Thymus (tissue), 11 donors: ENCODE measurements at regions not wholly inside any gene's neighbourhood (a gene's known extent, or its start where the extent isn't known, plus 50 kb on each side); places are given as distances from the start of the nearest gene placed in this dataset.

Source experiments
- DNase-seq, 9 donors: peaks; one replicate each; pipeline ENCODE4 v3.0.0-alpha.2; 2013; ENCODE audit warnings: low spot score in 9 of 9, low read depth in 6 of 9, missing footprints in 1 of 9
- H3K27ac ChIP-seq, 2 donors: one replicate each; pipeline ENCODE4 v1.5.1; 2013; ENCODE audit warnings: control low read depth in 1 of 2, low read depth in 1 of 2, low read length in 1 of 2, mild to moderate bottlenecking in 1 of 2, moderate library complexity in 1 of 2
- H3K27me3 ChIP-seq, 2 donors: one replicate each; pipeline ENCODE4 v1.5.1; 2013; ENCODE audit warnings: low read length in 1 of 2; ENCODE audit not compliant: control insufficient read depth in 2 of 2, insufficient read depth in 1 of 2
- H3K36me3 ChIP-seq, 2 donors: one replicate each; pipeline ENCODE4 v1.5.1; 2013; ENCODE audit warnings: low read length in 1 of 2, mild to moderate bottlenecking in 1 of 2, moderate library complexity in 1 of 2; ENCODE audit not compliant: control insufficient read depth in 2 of 2, insufficient read depth in 2 of 2
- H3K4me1 ChIP-seq, 2 donors: one replicate each; pipeline ENCODE4 v1.5.1; 2013; ENCODE audit warnings: low read length in 2 of 2; ENCODE audit not compliant: control insufficient read depth in 2 of 2, insufficient read depth in 2 of 2
- H3K4me3 ChIP-seq, 2 donors: one replicate each; pipeline ENCODE4 v1.5.1; 2013; ENCODE audit warnings: low read length in 2 of 2, control low read depth in 1 of 2, mild to moderate bottlenecking in 1 of 2
- H3K9me3 ChIP-seq, 2 donors: one replicate each; pipeline ENCODE4 v1.5.1; 2013; ENCODE audit warnings: low read length in 1 of 2, mild to moderate bottlenecking in 1 of 2; ENCODE audit not compliant: control insufficient read depth in 2 of 2, insufficient read depth in 1 of 2
- WGBS: extraction: QIAGEN DNeasy Blood & Tissue Kit; methylation state at CpG from one replicate; pipeline ENCODE4 v1.1.7; 2013; 5-methylcytosine and 5-hydroxymethylcytosine counted together
- donor health status: healthy.

GRCh38 chr1:59103457-59103856 is 193.4 kb upstream of the FGGY start:
- no peaks in the 10 kb centered on the region for H3K27me3 ChIP-seq
- no peaks in the 10 kb centered on the region for H3K9me3 ChIP-seq
- H3K4me1 ChIP-seq: no peaks in the 10 kb centered on the region
- no peak for DNase-seq
- no peak overlapping the region for H3K4me3 ChIP-seq
- H3K36me3 ChIP-seq: no peaks in the 10 kb centered on the region
- 95% methylated on average over 4 of the region's 4 CpGs for WGBS
- H3K27ac ChIP-seq: no peak overlapping the region

GRCh38 chr1:59104191-59104760 is 192.6 kb upstream of the FGGY start:
- Histone ChIP-seq H3K9me3 (no peaks in the 10 kb centered on the region), H3K4me3 (no peak overlapping the region), H3K36me3 (no peaks in the 10 kb centered on the region), H3K4me1 (no peaks in the 10 kb centered on the region), H3K27ac (no peak overlapping the region), H3K27me3 (no peaks in the 10 kb centered on the region)
- no peak for DNase-seq
- 85% methylated on average over 4 of the region's 4 CpGs for WGBS

GRCh38 chr1:59105548-59106507 is 191.1 kb upstream of the FGGY start:
- no peak overlapping the region for H3K27ac ChIP-seq
- WGBS: 95% methylated on average over 7 of the region's 7 CpGs
- no peak for DNase-seq

GRCh38 chr1:59107516-59107915 is 189.4 kb upstream of the FGGY start:
- no peak overlapping the region for H3K27ac ChIP-seq
- WGBS: 93% methylated on average over 5 of the region's 5 CpGs
- no peak overlapping the region for H3K4me3 ChIP-seq

More at GRCh38 chr1:59105548-59106507, 191.1 kb upstream of the FGGY start:
- H3K4me3 ChIP-seq: no peak overlapping the region
- H3K4me1 ChIP-seq: no peaks in the 10 kb centered on the region
- H3K27me3 ChIP-seq: no peaks in the 10 kb centered on the region
- H3K36me3 ChIP-seq: no peaks in the 10 kb centered on the region
- H3K9me3 ChIP-seq: no peaks in the 10 kb centered on the region

GRCh38 chr1:59107916-59108315 is 189.0 kb upstream of the FGGY start:
- 94% methylated on average over 5 of the region's 5 CpGs for WGBS
- H3K27ac ChIP-seq: no peak overlapping the region

More at GRCh38 chr1:59107516-59107915, 189.4 kb upstream of the FGGY start:
- H3K9me3 ChIP-seq: no peaks in the 10 kb centered on the region
- H3K4me1 ChIP-seq: no peaks in the 10 kb centered on the region
- DNase-seq: no peak
- H3K27me3 ChIP-seq: no peaks in the 10 kb centered on the region
- H3K36me3 ChIP-seq: no peaks in the 10 kb centered on the region

GRCh38 chr1:59108481-59109317 is 188.2 kb upstream of the FGGY start:
- Histone ChIP-seq H3K9me3 (no peaks in the 10 kb centered on the region), H3K36me3 (no peaks in the 10 kb centered on the region), H3K27me3 (no peaks in the 10 kb centered on the region), H3K4me1 (no peaks in the 10 kb centered on the region), H3K4me3 (no peak overlapping the region), H3K27ac (no peak overlapping the region)
- no peak for DNase-seq

More at GRCh38 chr1:59107916-59108315, 189.0 kb upstream of the FGGY start:
- Histone ChIP-seq H3K27me3 (no peaks in the 10 kb centered on the region), H3K4me1 (no peaks in the 10 kb centered on the region), H3K9me3 (no peaks in the 10 kb centered on the region), H3K4me3 (no peak overlapping the region), H3K36me3 (no peaks in the 10 kb centered on the region)
- no peak for DNase-seq

- Histone ChIP-seq H3K36me3 (no peaks in the 10 kb centered on the region), H3K9me3 (no peaks in the 10 kb centered on the region), H3K27ac (no peak overlapping the region), H3K4me1 (no peaks in the 10 kb centered on the region), H3K4me3 (no peak overlapping the region), H3K27me3 (no peaks in the 10 kb centered on the region)
- DNase-seq: no peak
- 96% methylated on average over 1 of the region's 1 CpG for WGBS
These were observed 186.6 kb upstream of the FGGY start for GRCh38 chr1:59110271-59110670.

- no peak overlapping the region for H3K27ac ChIP-seq
- no peaks in the 10 kb centered on the region for H3K36me3 ChIP-seq
- H3K4me3 ChIP-seq: no peak overlapping the region
- H3K4me1 ChIP-seq: no peaks in the 10 kb centered on the region
- H3K27me3 ChIP-seq: no peaks in the 10 kb centered on the region
- H3K9me3 ChIP-seq: no peaks in the 10 kb centered on the region
- 96% methylated on average over 1 of the region's 1 CpG for WGBS
- DNase-seq: no peak
These were observed 182.9 kb upstream of the FGGY start for GRCh38 chr1:59113876-59114457.
